GM23338 (cell line): ENCODE measurements at regions not wholly inside any gene's neighbourhood (a gene's known extent, or its start where the extent isn't known, plus 50 kb on each side); places are given as distances from the start of the nearest gene placed in this dataset.
A peak's percentile ranks its signal among the peaks of the same experiment; 100 is the strongest.

Experiments used
- ATAC-seq: fragments of 200-7000 bp; cut with Tn5 transposase; 3 replicates; pipeline ENCODE4 v1.9.1; 2020
- DNase-seq: peaks from one replicate; pipeline ENCODE4 v3.0.0-alpha.2; 2015; ENCODE audit warnings: low spot score
- H2AFZ ChIP-seq: fragments of 200-600 bp; sonication (generic); 2 replicates; pipeline ENCODE4 v1.8.0; 2016; ENCODE audit warnings: antibody characterized with exemption, mild to moderate bottlenecking, moderate library complexity
- H3F3A ChIP-seq: fragments of 200-600 bp; sonication (generic); replicated peaks from 2 replicates; pipeline ENCODE4 v1.8.0; 2017; ENCODE audit warnings: antibody characterized with exemption, mixed run types, low read depth
- H3K27ac ChIP-seq: fragments of 200-600 bp; sonication (generic); 2 replicates; pipeline ENCODE4 v1.6.1; 2016; ENCODE audit warnings: low read depth
- H3K27me3 ChIP-seq: fragments of 200-600 bp; sonication (generic); 2 replicates; pipeline ENCODE4 v1.8.0; 2016; ENCODE audit warnings: mild to moderate bottlenecking, mixed run types, moderate library complexity; ENCODE audit not compliant: insufficient read depth
- H3K36me3 ChIP-seq: fragments of 200-600 bp; sonication (generic); 2 replicates; pipeline ENCODE4 v1.8.0; 2016; ENCODE audit warnings: mild to moderate bottlenecking; ENCODE audit not compliant: insufficient read depth
- H3K4me1 ChIP-seq: fragments of 200-600 bp; sonication (generic); 2 replicates; pipeline ENCODE4 v1.8.0; 2016; ENCODE audit warnings: mild to moderate bottlenecking, moderate library complexity; ENCODE audit not compliant: insufficient read depth
- H3K4me2 ChIP-seq: fragments of 200-600 bp; sonication (generic); 2 replicates; pipeline ENCODE4 v1.7.1; 2017; ENCODE audit warnings: mixed run types
- H3K4me3 ChIP-seq: fragments of 200-600 bp; sonication (generic); 2 replicates; pipeline ENCODE4 v1.6.1; 2016; ENCODE audit warnings: mixed run types
- H3K79me2 ChIP-seq: fragments of 200-600 bp; sonication (generic); replicated peaks from 2 replicates; pipeline ENCODE4 v1.8.0; 2017; ENCODE audit warnings: mild to moderate bottlenecking; ENCODE audit not compliant: insufficient read depth
- H3K9me2 ChIP-seq: fragments of 200-600 bp; sonication (generic); 2 replicates; pipeline ENCODE4 v1.8.0; 2017; ENCODE audit not compliant: insufficient read depth
- H4K20me1 ChIP-seq: fragments of 200-600 bp; sonication (generic); replicated peaks from 2 replicates; pipeline ENCODE4 v1.8.0; 2017; ENCODE audit warnings: mild to moderate bottlenecking; ENCODE audit not compliant: insufficient read depth
- H3K27ac Mint-ChIP-seq: 2 replicates; pipeline ENCODE4 v1.8.0; 2020; ENCODE audit warnings: inconsistent platforms, mild to moderate bottlenecking, moderate library complexity, mixed read lengths
- H3K27me3 Mint-ChIP-seq: 3 replicates; pipeline ENCODE4 v1.8.0; 2022; ENCODE audit warnings: low read depth, mild to moderate bottlenecking, moderate library complexity, mixed read lengths, inconsistent platforms; ENCODE audit not compliant: insufficient read depth, poor library complexity
- H3K36me3 Mint-ChIP-seq: 3 replicates; pipeline ENCODE4 v1.8.0; 2021; ENCODE audit warnings: low read depth, mild to moderate bottlenecking, inconsistent platforms, moderate library complexity, mixed read lengths
- H3K4me1 Mint-ChIP-seq: 3 replicates; pipeline ENCODE4 v1.8.0; 2020; ENCODE audit warnings: mild to moderate bottlenecking, inconsistent platforms, mixed read lengths
- H3K4me3 Mint-ChIP-seq: 3 replicates; pipeline ENCODE4 v1.8.0; 2021; ENCODE audit warnings: moderate library complexity, mild to moderate bottlenecking, inconsistent platforms, mixed read lengths
- H3K9me3 Mint-ChIP-seq: 3 replicates; pipeline ENCODE4 v1.8.0; 2020; ENCODE audit warnings: moderate library complexity, mild to moderate bottlenecking, inconsistent platforms, mixed read lengths
- CREB1 ChIP-seq: fragments of 250-450 bp; sonication (Bioruptor Pico); IDR thresholded peaks from 2 replicates; pipeline ENCODE4 v1.5.0; 2020; ENCODE audit warnings: low read depth, mild to moderate bottlenecking, moderate library complexity
- EZH2 ChIP-seq: fragments of 200-600 bp; sonication (generic); IDR thresholded peaks from one replicate; pipeline ENCODE4 v1.8.0; 2017; ENCODE audit warnings: antibody characterized with exemption, mild to moderate bottlenecking, low read depth; ENCODE audit not compliant: unreplicated experiment
- JUNB ChIP-seq: IDR thresholded peaks from one replicate; pipeline ENCODE4 v1.6.1; 2016; ENCODE audit warnings: antibody characterized with exemption; ENCODE audit not compliant: unreplicated experiment
- POLR2AphosphoS5 ChIP-seq: IDR thresholded peaks from 2 replicates; pipeline ENCODE4 v1.6.1; 2016; ENCODE audit warnings: antibody characterized with exemption, low read depth
- REST ChIP-seq: IDR thresholded peaks from one replicate; pipeline ENCODE4 v1.6.1; 2018; ENCODE audit warnings: antibody characterized with exemption; ENCODE audit not compliant: unreplicated experiment
- STAT1 ChIP-seq: IDR thresholded peaks from one replicate; pipeline ENCODE4 v1.6.1; 2016; ENCODE audit warnings: antibody characterized with exemption; ENCODE audit not compliant: unreplicated experiment
- ZNF114 ChIP-seq: fragments of 250-450 bp; sonication (Bioruptor Pico); IDR thresholded peaks from 2 replicates; pipeline ENCODE4 v1.5.0; 2020; ENCODE audit warnings: mild to moderate bottlenecking, moderate library complexity
- ZNF331 ChIP-seq: fragments of 250-450 bp; sonication (Bioruptor Pico); IDR thresholded peaks from 2 replicates; pipeline ENCODE4 v1.5.0; 2020; ENCODE audit warnings: low read depth, mild to moderate bottlenecking, moderate library complexity
- TF ChIP-seq, protein P1 (sequence below), 2 experiments: fragments of 200-600 bp in 1 of 2; sonication (generic) in 1 of 2; conservative IDR thresholded peaks; 2 replicates each; pipeline versions ENCODE4 v1.5.1 to v1.6.1; 2016 to 2017; ENCODE audit warnings: antibody characterized with exemption in 2 of 2, low read depth in 2 of 2, mild to moderate bottlenecking in 2 of 2, moderate library complexity in 1 of 2

DNA sequence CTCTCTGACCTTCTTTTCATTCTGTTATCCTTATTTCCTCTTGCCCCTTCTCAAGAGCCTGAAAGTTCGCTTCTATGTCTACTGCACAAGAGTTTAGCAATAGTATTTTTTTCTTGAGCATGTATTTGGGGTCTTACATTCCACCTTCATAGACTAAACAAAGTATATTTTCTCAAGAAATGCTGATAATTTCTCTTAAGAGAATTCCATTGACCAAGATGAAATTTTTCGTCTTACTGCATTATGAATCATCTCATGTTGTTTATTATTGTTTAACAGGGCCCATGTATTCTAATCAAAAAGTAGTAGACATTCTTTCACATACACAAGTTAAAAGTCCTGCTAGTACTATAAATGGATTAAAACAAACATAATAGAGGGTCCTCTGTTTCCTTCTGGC lies 219.3 kb downstream of the C12orf50 start:
- no peak overlapping the region for H3K27ac Mint-ChIP-seq
- Histone ChIP-seq H3K36me3 (no peaks in the 10 kb centered on the region), H3F3A (no peaks in the 10 kb centered on the region), H2AFZ (no peak overlapping the region), H3K4me1 (no peaks in the 10 kb centered on the region), H3K27ac (no peak overlapping the region), H3K27me3 (no peaks in the 10 kb centered on the region), H3K4me3 (no peak overlapping the region), H3K4me2 (no peak overlapping the region), H4K20me1 (no peaks in the 10 kb centered on the region), H3K9me2 (peaks cover 8% of the 10 kb centered on the region), H3K79me2 (no peaks in the 10 kb centered on the region)
- no peak overlapping the region for H3K4me3 Mint-ChIP-seq
- no peaks in the 10 kb centered on the region for H3K9me3 Mint-ChIP-seq
- TF ChIP-seq REST: no peak
- DNase-seq (no peak), ATAC-seq (no peak)
- H3K27me3 Mint-ChIP-seq: no peaks in the 10 kb centered on the region
- H3K36me3 Mint-ChIP-seq: no peaks in the 10 kb centered on the region
- peaks cover 2% of the 10 kb centered on the region; the same call in 1 of the 3 replicates for H3K4me1 Mint-ChIP-seq

DNA sequence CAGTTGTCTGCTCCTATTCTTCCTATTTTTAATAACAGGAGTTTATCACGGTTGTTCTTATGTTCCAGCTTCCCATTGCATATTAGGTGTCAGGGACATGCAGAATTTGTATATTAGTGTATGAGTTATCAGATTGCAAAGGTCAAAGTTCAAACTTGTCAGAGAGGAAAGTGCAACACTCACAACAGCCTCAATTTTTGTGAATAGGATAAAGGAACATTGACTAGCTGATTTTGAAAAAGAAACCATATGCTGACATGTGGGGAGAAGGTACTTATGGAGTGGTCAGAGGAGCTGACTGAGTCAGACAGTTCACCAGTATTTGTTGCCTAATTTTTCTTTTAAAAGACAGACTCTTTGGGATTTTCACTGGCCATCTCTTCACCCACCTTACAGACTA lies 222.1 kb downstream of the C12orf50 start:
- Mint-ChIP-seq H3K4me1 (peaks cover 2% of the 10 kb centered on the region; the same call in 1 of the 3 replicates), H3K27me3 (no peaks in the 10 kb centered on the region)
- no peak overlapping the region for H3K4me2 ChIP-seq
- TF ChIP-seq ZNF114 (CRISPR knock-in tag) (no peak), JUNB (no peak), CREB1 (CRISPR knock-in tag) (no peak), REST (no peak), STAT1 (no peak), ZNF331 (no peak), EZH2 (no peak), POLR2AphosphoS5 (no peak)
- TF ChIP-seq, protein P1, sequence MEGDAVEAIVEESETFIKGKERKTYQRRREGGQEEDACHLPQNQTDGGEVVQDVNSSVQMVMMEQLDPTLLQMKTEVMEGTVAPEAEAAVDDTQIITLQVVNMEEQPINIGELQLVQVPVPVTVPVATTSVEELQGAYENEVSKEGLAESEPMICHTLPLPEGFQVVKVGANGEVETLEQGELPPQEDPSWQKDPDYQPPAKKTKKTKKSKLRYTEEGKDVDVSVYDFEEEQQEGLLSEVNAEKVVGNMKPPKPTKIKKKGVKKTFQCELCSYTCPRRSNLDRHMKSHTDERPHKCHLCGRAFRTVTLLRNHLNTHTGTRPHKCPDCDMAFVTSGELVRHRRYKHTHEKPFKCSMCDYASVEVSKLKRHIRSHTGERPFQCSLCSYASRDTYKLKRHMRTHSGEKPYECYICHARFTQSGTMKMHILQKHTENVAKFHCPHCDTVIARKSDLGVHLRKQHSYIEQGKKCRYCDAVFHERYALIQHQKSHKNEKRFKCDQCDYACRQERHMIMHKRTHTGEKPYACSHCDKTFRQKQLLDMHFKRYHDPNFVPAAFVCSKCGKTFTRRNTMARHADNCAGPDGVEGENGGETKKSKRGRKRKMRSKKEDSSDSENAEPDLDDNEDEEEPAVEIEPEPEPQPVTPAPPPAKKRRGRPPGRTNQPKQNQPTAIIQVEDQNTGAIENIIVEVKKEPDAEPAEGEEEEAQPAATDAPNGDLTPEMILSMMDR (conservative IDR thresholded peaks at IDR 0.05; ENCODE audit: low read depth in 2 of 2): no peak

More for the DNA sequence above, 222.1 kb downstream of the C12orf50 start:
- Histone ChIP-seq H3K4me1 (no peaks in the 10 kb centered on the region), H3K27me3 (no peaks in the 10 kb centered on the region), H3K79me2 (no peaks in the 10 kb centered on the region), H3K27ac (no peak overlapping the region), H3K36me3 (no peaks in the 10 kb centered on the region), H3K4me3 (no peak overlapping the region), H2AFZ (peak overlapping the region; percentile 33; the same call in 1 of the 2 replicates), H4K20me1 (no peaks in the 10 kb centered on the region), H3K9me2 (peaks cover 3% of the 10 kb centered on the region; the same call in 1 of the 2 replicates), H3F3A (no peaks in the 10 kb centered on the region)
- ATAC-seq (no peak), DNase-seq (no peak)
- no peak overlapping the region for H3K4me3 Mint-ChIP-seq
- no peaks in the 10 kb centered on the region for H3K9me3 Mint-ChIP-seq
- H3K27ac Mint-ChIP-seq: no peak overlapping the region
- H3K36me3 Mint-ChIP-seq: no peaks in the 10 kb centered on the region
